ENCODE measurements at regions not wholly inside any gene's neighbourhood (a gene's known extent, or its start where the extent isn't known, plus 50 kb on each side); places are given as distances from the start of the nearest gene placed in this dataset.

DNA sequence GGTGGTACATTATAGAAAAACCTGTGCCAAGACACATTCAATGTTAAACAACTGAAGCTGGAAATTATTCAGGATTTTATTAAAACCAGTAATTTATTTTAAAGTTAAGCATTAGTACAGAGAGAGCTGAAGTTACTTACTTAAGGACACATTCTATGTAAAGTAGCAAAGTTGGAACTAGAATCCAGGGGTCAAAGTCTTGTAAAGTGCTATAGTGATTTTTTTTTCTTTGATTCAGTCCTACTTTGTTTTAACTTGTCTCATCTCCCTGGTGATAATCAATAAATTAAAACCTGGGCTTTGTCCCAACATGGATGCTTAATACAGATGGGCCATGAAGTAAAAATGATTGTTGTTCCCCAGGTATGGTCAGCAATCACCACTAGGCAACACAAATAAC is 1271.8 kb upstream of the CHAC2 start:
- H3K27ac ChIP-seq (ENCODE audit: low read depth) = no peak overlapping the region
- H3K36me3 ChIP-seq (ENCODE audit: insufficient read depth) = peaks cover 10% of the 10 kb centered on the region
- H3K4me3 Mint-ChIP-seq = no peak overlapping the region
- no peaks in the 10 kb centered on the region for H3F3A ChIP-seq (replicated peaks; ENCODE audit: low read depth)
- ATAC-seq (no peak), DNase-seq (ENCODE audit: low spot score) (no peak)
- H3K27ac Mint-ChIP-seq = no peak overlapping the region
- H3K4me3 ChIP-seq = no peak overlapping the region
- no peaks in the 10 kb centered on the region for H3K4me1 Mint-ChIP-seq
- no peak overlapping the region for H3K4me2 ChIP-seq
- H3K9me3 Mint-ChIP-seq = peaks cover 25% of the 10 kb centered on the region
- H2AFZ ChIP-seq = no peak overlapping the region
- H4K20me1 ChIP-seq (replicated peaks; ENCODE audit: insufficient read depth) = no peaks in the 10 kb centered on the region
- H3K27me3 ChIP-seq (ENCODE audit: insufficient read depth) = no peaks in the 10 kb centered on the region
- H3K9me2 ChIP-seq (ENCODE audit: insufficient read depth) = 0 out of 2 replicates have a peak, but pooled peaks cover 3% of the 10 kb centered on the region
- TF ChIP-seq EZH2phosphoT487 (IDR thresholded peaks at IDR 0.05; ENCODE audit: unreplicated experiment) (no peak), ZNF114 (CRISPR knock-in tag; IDR thresholded peaks at IDR 0.05) (no peak), ZNF331 (CRISPR knock-in tag; IDR thresholded peaks at IDR 0.05; ENCODE audit: low read depth) (no peak), EZH2 (IDR thresholded peaks at IDR 0.05; ENCODE audit: low read depth, unreplicated experiment) (no peak), REST (IDR thresholded peaks at IDR 0.05; ENCODE audit: unreplicated experiment) (no peak), NANOG (IDR thresholded peaks at IDR 0.05; ENCODE audit: borderline replicate concordance) (no peak), CREB1 (CRISPR knock-in tag; IDR thresholded peaks at IDR 0.05; ENCODE audit: low read depth) (no peak), ZNF462 (CRISPR knock-in tag; IDR thresholded peaks at IDR 0.05) (no peak), ETS1 (IDR thresholded peaks at IDR 0.05) (no peak), STAT1 (IDR thresholded peaks at IDR 0.05; ENCODE audit: unreplicated experiment) (no peak), POLR2AphosphoS5 (IDR thresholded peaks at IDR 0.05; ENCODE audit: low read depth) (no peak), JUNB (IDR thresholded peaks at IDR 0.05; ENCODE audit: unreplicated experiment) (no peak)
- TF ChIP-seq, protein P1, sequence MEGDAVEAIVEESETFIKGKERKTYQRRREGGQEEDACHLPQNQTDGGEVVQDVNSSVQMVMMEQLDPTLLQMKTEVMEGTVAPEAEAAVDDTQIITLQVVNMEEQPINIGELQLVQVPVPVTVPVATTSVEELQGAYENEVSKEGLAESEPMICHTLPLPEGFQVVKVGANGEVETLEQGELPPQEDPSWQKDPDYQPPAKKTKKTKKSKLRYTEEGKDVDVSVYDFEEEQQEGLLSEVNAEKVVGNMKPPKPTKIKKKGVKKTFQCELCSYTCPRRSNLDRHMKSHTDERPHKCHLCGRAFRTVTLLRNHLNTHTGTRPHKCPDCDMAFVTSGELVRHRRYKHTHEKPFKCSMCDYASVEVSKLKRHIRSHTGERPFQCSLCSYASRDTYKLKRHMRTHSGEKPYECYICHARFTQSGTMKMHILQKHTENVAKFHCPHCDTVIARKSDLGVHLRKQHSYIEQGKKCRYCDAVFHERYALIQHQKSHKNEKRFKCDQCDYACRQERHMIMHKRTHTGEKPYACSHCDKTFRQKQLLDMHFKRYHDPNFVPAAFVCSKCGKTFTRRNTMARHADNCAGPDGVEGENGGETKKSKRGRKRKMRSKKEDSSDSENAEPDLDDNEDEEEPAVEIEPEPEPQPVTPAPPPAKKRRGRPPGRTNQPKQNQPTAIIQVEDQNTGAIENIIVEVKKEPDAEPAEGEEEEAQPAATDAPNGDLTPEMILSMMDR (conservative IDR thresholded peaks at IDR 0.05; ENCODE audit: low read depth in 2 of 2) = no peak
- peaks cover 3% of the 10 kb centered on the region for H3K27me3 Mint-ChIP-seq (ENCODE audit: insufficient read depth, low read depth, poor library complexity)
- H3K79me2 ChIP-seq (replicated peaks; ENCODE audit: insufficient read depth) = no peaks in the 10 kb centered on the region
- no peaks in the 10 kb centered on the region for H3K4me1 ChIP-seq (ENCODE audit: insufficient read depth)
- peaks cover 17% of the 10 kb centered on the region for H3K36me3 Mint-ChIP-seq (ENCODE audit: low read depth)

Data from GM23338 (cell line).